SK-N-SH treated with all-trans-retinoic acid at 6 μM for 48 hours (cell line): ENCODE measurements at regions not wholly inside any gene's neighbourhood (a gene's known extent, or its start where the extent isn't known, plus 50 kb on each side); places are given as distances from the start of the nearest gene placed in this dataset.

Experiments used
- ATAC-seq: fragments of 200-7000 bp; cut with Tn5 transposase; 3 replicates; pipeline ENCODE4 v1.9.1; 2020; ENCODE audit warnings: mild to moderate bottlenecking, moderate library complexity
- BACH2 ChIP-seq: fragments of 250-450 bp; sonication (Bioruptor Pico); IDR thresholded peaks from 2 replicates; pipeline ENCODE4 v1.9.0; 2021; ENCODE audit warnings: mild to moderate bottlenecking, borderline replicate concordance
- CREB5 ChIP-seq: fragments of 250-450 bp; sonication (Bioruptor Pico); IDR thresholded peaks from 2 replicates; pipeline ENCODE4 v1.5.1; 2020; ENCODE audit warnings: low read depth, mild to moderate bottlenecking, moderate library complexity
- CSDC2 ChIP-seq: fragments of 250-450 bp; sonication (Bioruptor Pico); IDR thresholded peaks from 2 replicates; pipeline ENCODE4 v1.5.0; 2020; ENCODE audit warnings: mild to moderate bottlenecking, moderate library complexity
- CSRNP3 ChIP-seq: fragments of 250-450 bp; sonication (Bioruptor Pico); IDR thresholded peaks from 2 replicates; pipeline ENCODE4 v1.5.1; 2021; ENCODE audit warnings: mild to moderate bottlenecking, moderate library complexity
- ESRRG ChIP-seq: fragments of 250-450 bp; sonication (Bioruptor Pico); IDR thresholded peaks from 2 replicates; pipeline ENCODE4 v1.6.1; 2021; ENCODE audit warnings: mild to moderate bottlenecking
- GLIS3 ChIP-seq: fragments of 250-450 bp; sonication (Bioruptor Pico); IDR thresholded peaks from 2 replicates; pipeline ENCODE4 v1.5.0; 2020; ENCODE audit warnings: mild to moderate bottlenecking, moderate library complexity
- ISL1 ChIP-seq: fragments of 250-450 bp; sonication (Bioruptor Pico); IDR thresholded peaks from 2 replicates; pipeline ENCODE4 v2.1.2; 2022; ENCODE audit warnings: mild to moderate bottlenecking, moderate library complexity
- OSR1 ChIP-seq: fragments of 250-450 bp; sonication (Bioruptor Pico); IDR thresholded peaks from 2 replicates; pipeline ENCODE4 v1.8.0; 2022; ENCODE audit warnings: moderate library complexity, mild to moderate bottlenecking, inconsistent platforms
- PATZ1 ChIP-seq: fragments of 250-450 bp; sonication (Bioruptor Pico); IDR thresholded peaks from 2 replicates; pipeline ENCODE4 v1.8.0; 2020; ENCODE audit warnings: mild to moderate bottlenecking, moderate library complexity, borderline replicate concordance
- POU6F1 ChIP-seq: fragments of 250-450 bp; sonication (Bioruptor Pico); IDR thresholded peaks from 2 replicates; pipeline ENCODE4 v1.8.0; 2021; ENCODE audit warnings: low read depth, mild to moderate bottlenecking, moderate library complexity, borderline replicate concordance
- RARB ChIP-seq: fragments of 250-450 bp; sonication (Bioruptor Pico); IDR thresholded peaks from 2 replicates; pipeline ENCODE4 v1.8.0; 2021; ENCODE audit warnings: mild to moderate bottlenecking, moderate library complexity
- SNAI2 ChIP-seq: fragments of 250-450 bp; sonication (Bioruptor Pico); IDR thresholded peaks from 2 replicates; pipeline ENCODE4 v1.5.0; 2020; ENCODE audit warnings: mild to moderate bottlenecking, moderate library complexity
- TCF4 ChIP-seq: fragments of 250-450 bp; sonication (Bioruptor Pico); IDR thresholded peaks from 2 replicates; pipeline ENCODE4 v1.8.0; 2021; ENCODE audit warnings: mild to moderate bottlenecking, moderate library complexity, borderline replicate concordance
- TOX ChIP-seq: fragments of 250-450 bp; sonication (Bioruptor Pico); IDR thresholded peaks from 2 replicates; pipeline ENCODE4 v1.8.0; 2021; ENCODE audit warnings: mild to moderate bottlenecking, moderate library complexity, borderline replicate concordance
- TSHZ2 ChIP-seq: fragments of 250-450 bp; sonication (Bioruptor Pico); IDR thresholded peaks from 2 replicates; pipeline ENCODE4 v1.5.0; 2020; ENCODE audit warnings: mild to moderate bottlenecking, moderate library complexity
- ZC3H10 ChIP-seq: fragments of 250-450 bp; sonication (Bioruptor Pico); IDR thresholded peaks from 2 replicates; pipeline ENCODE4 v1.5.1; 2021; ENCODE audit warnings: mild to moderate bottlenecking, moderate library complexity
- ZFP3 ChIP-seq: fragments of 250-450 bp; sonication (Bioruptor Pico); IDR thresholded peaks from 2 replicates; pipeline ENCODE4 v1.5.0; 2020; ENCODE audit warnings: mild to moderate bottlenecking, moderate library complexity
- ZFP30 ChIP-seq: fragments of 450-650 bp; formaldehyde crosslinking; IDR thresholded peaks from 2 replicates; pipeline ENCODE4 v1.5.0; 2022; ENCODE audit warnings: mild to moderate bottlenecking, moderate library complexity
- ZNF565 ChIP-seq: fragments of 450-650 bp; formaldehyde crosslinking; conservative IDR thresholded peaks from 2 replicates; pipeline ENCODE4 v1.5.0; 2020; ENCODE audit warnings: low read depth, mild to moderate bottlenecking, moderate library complexity
- ZNF8 ChIP-seq: fragments of 450-650 bp; formaldehyde crosslinking; IDR thresholded peaks from 2 replicates; pipeline ENCODE4 v1.5.0; 2020; ENCODE audit warnings: mild to moderate bottlenecking, moderate library complexity

GRCh38 chr3:187960820-187961219 lies 193.1 kb upstream of the LPP start:
- ATAC-seq = no peak
- no peak for TF ChIP-seq TOX (CRISPR knock-in tag)
- no peak for TF ChIP-seq POU6F1 (CRISPR knock-in tag)
- no peak for TF ChIP-seq PATZ1
- no peak for TF ChIP-seq RARB (CRISPR knock-in tag)
- no peak for TF ChIP-seq ZFP30 (CRISPR knock-in tag)
- TF ChIP-seq ZFP3 = no peak
- TF ChIP-seq CREB5 = no peak
- TF ChIP-seq TSHZ2 (CRISPR knock-in tag) = no peak
- TF ChIP-seq ESRRG (CRISPR knock-in tag) = no peak
- TF ChIP-seq TCF4 = no peak
- TF ChIP-seq CSRNP3 (CRISPR knock-in tag) = no peak
- no peak for TF ChIP-seq BACH2 (CRISPR knock-in tag)
- TF ChIP-seq ZNF8 (CRISPR knock-in tag) = no peak
- no peak for TF ChIP-seq GLIS3 (CRISPR knock-in tag)
- TF ChIP-seq ISL1 = no peak
- TF ChIP-seq SNAI2 (CRISPR knock-in tag) = no peak
- TF ChIP-seq ZNF565 (CRISPR knock-in tag) = no peak
- no peak for TF ChIP-seq CSDC2 (CRISPR knock-in tag)
- TF ChIP-seq ZC3H10 (CRISPR knock-in tag) = no peak
- TF ChIP-seq OSR1 (CRISPR knock-in tag) = no peak
- TF ChIP-seq, all 23 proteins: peak for 0

GRCh38 chr3:187961366-187961765 lies 192.6 kb upstream of the LPP start:
- TF ChIP-seq SNAI2 (CRISPR knock-in tag) (no peak), ZFP30 (CRISPR knock-in tag) (no peak), TOX (CRISPR knock-in tag) (no peak), POU6F1 (CRISPR knock-in tag) (no peak), CSRNP3 (CRISPR knock-in tag) (no peak), ZNF565 (CRISPR knock-in tag) (no peak), TCF4 (no peak), ESRRG (CRISPR knock-in tag) (no peak), BACH2 (CRISPR knock-in tag) (no peak), GLIS3 (CRISPR knock-in tag) (no peak), RARB (CRISPR knock-in tag) (no peak), CSDC2 (CRISPR knock-in tag) (no peak), PATZ1 (no peak), OSR1 (CRISPR knock-in tag) (no peak), CREB5 (no peak)
- TF ChIP-seq, all 23 proteins: peak for 0
- no peak for ATAC-seq
